Thyroid gland (tissue), 4 donors: ENCODE measurements at regions not wholly inside any gene's neighbourhood (a gene's known extent, or its start where the extent isn't known, plus 50 kb on each side); places are given as distances from the start of the nearest gene placed in this dataset.

Experiments
- CTCF ChIP-seq, 6 experiments: fragments of 200-600 bp in 3 of 6; fragments of 450-650 bp in 3 of 6; sonication (generic) in 3 of 6; IDR thresholded peaks; one replicate each; pipeline ENCODE4 v1.5.1; 2016 to 2019; ENCODE audit warnings: antibody characterized with exemption in 6 of 6, mild to moderate bottlenecking in 2 of 6, inconsistent platforms in 1 of 6, moderate library complexity in 1 of 6
- POLR2A ChIP-seq, 2 donors: fragments of 450-650 bp; IDR thresholded peaks; one replicate each; pipeline ENCODE4 v1.6.1; 2017; ENCODE audit warnings: antibody characterized with exemption in 2 of 2, mild to moderate bottlenecking in 2 of 2, moderate library complexity in 1 of 2

DNA sequence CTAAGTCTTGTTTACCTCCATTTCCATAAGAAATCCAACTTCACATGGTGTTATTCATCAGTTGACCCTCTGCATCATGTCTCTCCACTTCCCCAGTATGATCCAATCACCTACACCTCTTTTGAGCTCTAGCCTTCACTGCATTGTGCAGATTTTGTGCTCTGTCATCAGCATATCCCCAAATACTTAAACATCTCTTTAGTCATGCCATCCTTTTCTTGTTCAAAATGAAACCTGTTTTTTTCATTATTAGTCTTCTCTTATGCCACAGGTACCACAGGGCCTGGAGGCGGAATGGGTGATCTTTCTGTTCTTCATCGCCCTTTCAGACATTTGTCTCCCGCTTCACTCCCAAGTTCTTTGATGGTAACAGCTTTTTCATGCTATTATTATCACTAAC is 382.7 kb upstream of the GALNTL6 start:
- TF ChIP-seq POLR2A (IDR thresholded peaks at IDR 0.05): no peak
- TF ChIP-seq CTCF (IDR thresholded peaks at IDR 0.05): no peak
